GM23248 (cell line): ENCODE measurements at regions not wholly inside any gene's neighbourhood (a gene's known extent, or its start where the extent isn't known, plus 50 kb on each side); places are given as distances from the start of the nearest gene placed in this dataset.

Source experiments
- EZH2 ChIP-seq: fragments of 200-600 bp; sonication (generic); IDR thresholded peaks from 2 replicates; pipeline ENCODE4 v1.6.1; 2018; ENCODE audit warnings: antibody characterized with exemption, mild to moderate bottlenecking; ENCODE audit not compliant: insufficient read depth, poor library complexity, severe bottlenecking
- EZH2phosphoT487 ChIP-seq: fragments of 200-600 bp; sonication (generic); IDR thresholded peaks from 2 replicates; pipeline ENCODE4 v1.6.1; 2018; ENCODE audit warnings: antibody characterized with exemption, moderate library complexity, mild to moderate bottlenecking, low read depth; ENCODE audit not compliant: insufficient read depth

- TF ChIP-seq EZH2 (no peak), EZH2phosphoT487 (no peak)
These were observed 58.2 kb downstream of the MYEOV start for GRCh38 chr11:69352166-69352565.
